K562 (cell line): ENCODE measurements at regions not wholly inside any gene's neighbourhood (a gene's known extent, or its start where the extent isn't known, plus 50 kb on each side); places are given as distances from the start of the nearest gene placed in this dataset.

Source experiments
- ATAC-seq: fragments of 200-7000 bp; cut with Tn5 transposase; 3 replicates; pipeline ENCODE4 v1.9.1; 2020; ENCODE audit warnings: moderate library complexity
- BruUV-seq: library from RNA; stranded (reverse); fragments of 400-500 nt; replicated peaks from 2 replicates; lab custom pipeline; 2021; lab: Mats Ljungman, UMichigan
- CTCF ChIA-PET: fragments of 300-600 bp; formaldehyde crosslinking; extraction: SDS; loops from one replicate; lab custom pipeline; 2021; ENCODE audit warnings: low intra/inter-chr PET ratio; lab: Yijun Ruan, JAX
- POLR2A ChIA-PET: fragments of 300-600, 350-650 bp; sonication (Branson Sonifier 250); formaldehyde crosslinking; extraction: SDS; loops from one replicate; lab custom pipeline; 2021; ENCODE audit warnings: antibody characterized with exemption, inconsistent platforms; lab: Yijun Ruan, JAX
- DNase-seq, 4 experiments: peaks; one replicate each; pipeline versions ENCODE4 v3.0.0 to v3.0.0-alpha.2; 2011 to 2018; ENCODE audit warnings: low spot score in 3 of 4, mixed read lengths in 3 of 4; ENCODE audit errors: extremely low read depth in 1 of 4
- FAIRE-seq: peaks from 2 replicates; lab custom pipeline; 2011; peaks lifted over from hg19 to GRCh38; lab: Jason Lieb, UNC
- H2AFZ ChIP-seq: 2 replicates; pipeline ENCODE4 v1.6.0; 2011; ENCODE audit warnings: low read depth, low read length, control low read depth, inconsistent platforms
- H3K27ac ChIP-seq: fragments of 200-600 bp; 3 replicates; pipeline ENCODE4 v1.8.0; 2011; ENCODE audit warnings: low read depth, mild to moderate bottlenecking, control low read depth, inconsistent platforms, low read length, moderate library complexity, mixed read lengths; ENCODE audit errors: extremely low read depth
- H3K27me3 ChIP-seq, 2 experiments: fragments of 300-600 bp in 1 of 2; 2 replicates in 1 of 2; 3 replicates in 1 of 2; pipeline versions ENCODE4 v1.6.0 to v1.8.0; 2011; ENCODE audit warnings: inconsistent platforms in 2 of 2, low read length in 2 of 2, mild to moderate bottlenecking in 1 of 2, mixed read lengths in 1 of 2, moderate library complexity in 1 of 2; ENCODE audit not compliant: control insufficient read depth in 2 of 2, insufficient read depth in 2 of 2
- H3K36me3 ChIP-seq: fragments of 300-600 bp; 3 replicates; pipeline ENCODE4 v1.8.0; 2011; ENCODE audit warnings: mild to moderate bottlenecking, low read length, inconsistent platforms; ENCODE audit not compliant: control insufficient read depth, insufficient read depth
- H3K4me1 ChIP-seq, 2 experiments: fragments of 200-600 bp in 1 of 2; replicated peaks in 1 of 2; 2 replicates in 1 of 2; 3 replicates in 1 of 2; pipeline versions ENCODE4 v1.5.1 to v1.8.0; 2011; ENCODE audit warnings: inconsistent platforms in 2 of 2, low read length in 2 of 2, mild to moderate bottlenecking in 1 of 2, mixed read lengths in 1 of 2, moderate library complexity in 1 of 2; ENCODE audit not compliant: control insufficient read depth in 2 of 2, insufficient read depth in 2 of 2
- H3K4me2 ChIP-seq: 2 replicates; pipeline ENCODE4 v1.6.1; 2011; ENCODE audit warnings: low read length, control low read depth, inconsistent platforms, mixed read lengths; ENCODE audit not compliant: insufficient read depth
- H3K4me3 ChIP-seq: fragments of 200-600 bp; sonication (generic), shearing (Covaris generic); 2 replicates; pipeline ENCODE4 v1.5.1; 2016; ENCODE audit warnings: control low read depth, inconsistent platforms
- H3K79me2 ChIP-seq: fragments of 200-600 bp; 3 replicates; pipeline ENCODE4 v1.8.0; 2011; ENCODE audit warnings: low read length, inconsistent platforms; ENCODE audit not compliant: control insufficient read depth, insufficient read depth
- H3K9ac ChIP-seq, 2 experiments: 2 replicates each; pipeline versions ENCODE4 v1.6.0 to v1.6.1; 2011; ENCODE audit warnings: low read depth in 2 of 2, low read length in 2 of 2, control low read depth in 1 of 2, inconsistent platforms in 1 of 2, mild to moderate bottlenecking in 1 of 2, mixed read lengths in 1 of 2; ENCODE audit not compliant: insufficient read depth in 1 of 2
- H3K9me1 ChIP-seq: one replicate; pipeline ENCODE4 v1.6.0; 2011; ENCODE audit warnings: inconsistent platforms, mild to moderate bottlenecking, low read length, moderate library complexity; ENCODE audit not compliant: control insufficient read depth, insufficient read depth
- H3K9me3 ChIP-seq: replicated peaks from 2 replicates; pipeline ENCODE4 v1.5.1; 2011; ENCODE audit warnings: low read depth, low read length, inconsistent platforms; ENCODE audit not compliant: control insufficient read depth, insufficient read depth
- H4K20me1 ChIP-seq: replicated peaks from 2 replicates; pipeline ENCODE4 v1.6.1; 2011; ENCODE audit warnings: low read length, inconsistent platforms, mixed read lengths; ENCODE audit not compliant: control insufficient read depth, insufficient read depth
- BRD9 ChIP-seq: fragments of 450-650 bp; IDR thresholded peaks from 2 replicates; pipeline ENCODE4 v1.6.1; 2018; ENCODE audit warnings: low read depth; ENCODE audit not compliant: partially characterized antibody
- C11orf30 ChIP-seq: fragments of 450-650 bp; IDR thresholded peaks from 2 replicates; pipeline ENCODE4 v1.6.1; 2016; ENCODE audit warnings: low read depth, mild to moderate bottlenecking
- CAMTA2 ChIP-seq: fragments of 250-450 bp; sonication (Bioruptor Pico); conservative IDR thresholded peaks from 2 replicates; pipeline ENCODE4 v1.5.1; 2022
- CBFA2T3 ChIP-seq: fragments of 450-650 bp; IDR thresholded peaks from 2 replicates; pipeline ENCODE4 v1.6.1; 2017
- CHCHD3 ChIP-seq: fragments of 250-450 bp; sonication (Bioruptor Pico); IDR thresholded peaks from 2 replicates; pipeline ENCODE4 v2.1.2; 2022; ENCODE audit warnings: mild to moderate bottlenecking
- CSDE1 ChIP-seq, 2 experiments: fragments of 450-650 bp; IDR thresholded peaks; 2 replicates each; pipeline ENCODE4 v1.6.1; 2016; ENCODE audit warnings: mild to moderate bottlenecking in 1 of 2
- HMG20A ChIP-seq: fragments of 450-650 bp; formaldehyde crosslinking; conservative IDR thresholded peaks from 2 replicates; pipeline ENCODE4 v1.4.0; 2020; ENCODE audit warnings: mild to moderate bottlenecking, mixed read lengths
- IRF2 ChIP-seq: sonication (generic); formaldehyde crosslinking; IDR thresholded peaks from 2 replicates; pipeline ENCODE4 v1.8.1; 2022; ENCODE audit warnings: mild to moderate bottlenecking, missing genetic modification reagents
- NCOR1 ChIP-seq: fragments of 450-650 bp; IDR thresholded peaks from 2 replicates; pipeline ENCODE4 v1.6.1; 2016; ENCODE audit warnings: mild to moderate bottlenecking, moderate library complexity
- PHF20 ChIP-seq: fragments of 450-650 bp; IDR thresholded peaks from 2 replicates; pipeline ENCODE4 v1.6.1; 2018; ENCODE audit not compliant: partially characterized antibody
- RBM34 ChIP-seq: fragments of 200-400 bp; formaldehyde crosslinking; IDR thresholded peaks from 2 replicates; pipeline ENCODE4 v1.6.1; 2018; ENCODE audit warnings: low read length, borderline replicate concordance; ENCODE audit not compliant: insufficient read depth
- STAT5B ChIP-seq: fragments of 250-450 bp; sonication (Bioruptor Pico); IDR thresholded peaks from 2 replicates; pipeline ENCODE4 v1.8.0; 2021; ENCODE audit warnings: mild to moderate bottlenecking, inconsistent platforms
- TAF1 ChIP-seq: IDR thresholded peaks from 2 replicates; pipeline ENCODE4 v1.6.1; 2011; ENCODE audit warnings: mild to moderate bottlenecking, low read length, moderate library complexity; ENCODE audit not compliant: insufficient read depth, control insufficient read depth, severe bottlenecking; ENCODE audit errors: extremely low read depth
- ZNF143 ChIP-seq: sonication (generic); formaldehyde crosslinking; IDR thresholded peaks from 2 replicates; pipeline ENCODE4 v1.9.0; 2022; ENCODE audit warnings: mild to moderate bottlenecking, missing genetic modification reagents
- ZNF766 ChIP-seq: fragments of 200-800 bp; sonication (Bioruptor generic); conservative IDR thresholded peaks from 2 replicates; pipeline ENCODE4 v1.6.1; 2016; ENCODE audit warnings: missing genetic modification characterization, missing compliant biosample characterization
- WGBS: fragments of 100-300 bp; shearing (Covaris generic); methylation state at CpG from one replicate; pipeline ENCODE4 v1.1.6; 2016; ENCODE audit warnings: low coverage, mixed read lengths; ENCODE audit not compliant: insufficient coverage; ENCODE audit errors: missing lambda C conversion rate; 5-methylcytosine and 5-hydroxymethylcytosine counted together
- in situ Hi-C: fragments of 300-500 bp; cut with MboI; formaldehyde crosslinking; loops from 4 replicates; pipeline ENCODE4 v1.15.0; 2018; ENCODE audit warnings: inconsistent platforms, mixed read lengths
- intact Hi-C: fragments of 100-400 bp; cut with micrococcal nuclease; formaldehyde crosslinking; loops from 2 replicates; pipeline ENCODE4 v1.14.2; 2022

DNA sequence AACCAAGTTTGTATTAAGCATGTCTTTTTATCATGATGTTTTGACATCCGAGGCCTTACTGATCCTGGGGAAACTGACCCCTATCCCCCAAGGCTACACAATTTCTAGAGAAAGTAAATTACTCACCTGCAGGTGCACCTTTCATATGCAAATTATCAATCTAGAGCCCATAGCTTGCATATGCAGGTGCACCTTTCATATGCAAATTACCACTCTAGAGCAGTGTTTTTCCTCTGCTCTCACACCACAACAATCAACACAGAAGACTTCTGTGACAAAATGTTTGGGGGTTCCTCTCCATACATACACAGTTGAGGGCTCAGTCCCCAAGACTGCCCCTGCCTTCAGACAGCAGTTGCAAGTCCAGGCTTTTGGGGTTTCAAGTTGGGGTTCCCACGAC is 203.7 kb upstream of the RORB start:
- Histone ChIP-seq H3K79me2 (no peaks in the 10 kb centered on the region), H2AFZ (no peak overlapping the region), H3K27me3 (no peaks in the 10 kb centered on the region), H3K36me3 (no peaks in the 10 kb centered on the region), H3K4me1 (no peaks in the 10 kb centered on the region), H3K4me2 (no peak overlapping the region), H3K4me3 (no peak overlapping the region), H3K9me3 (no peaks in the 10 kb centered on the region), H3K9ac (no peak overlapping the region), H4K20me1 (no peaks in the 10 kb centered on the region), H3K27ac (no peak overlapping the region), H3K9me1 (no peaks in the 10 kb centered on the region)
- BruUV-seq: no TSS peak
- ChIA-PET CTCF (no interaction called here), POLR2A (no interaction called here)
- no peak for TF ChIP-seq TAF1
- TF ChIP-seq ZNF143: no peak
- TF ChIP-seq ZNF766 (CRISPR knock-in tag): no peak
- no peak for TF ChIP-seq HMG20A (CRISPR knock-in tag)
- TF ChIP-seq STAT5B (CRISPR knock-in tag): no peak
- TF ChIP-seq RBM34: no peak
- TF ChIP-seq C11orf30: no peak
- TF ChIP-seq CSDE1 (IDR thresholded peaks at IDR 0.05): no peak
- no peak for TF ChIP-seq CAMTA2 (CRISPR knock-in tag)
- TF ChIP-seq CBFA2T3: no peak
- TF ChIP-seq IRF2: no peak
- TF ChIP-seq CHCHD3 (CRISPR knock-in tag): no peak
- TF ChIP-seq PHF20: no peak
- TF ChIP-seq BRD9: no peak
- TF ChIP-seq NCOR1: no peak
- in situ Hi-C loops (no loop called here), intact Hi-C loops (no loop called here)
- WGBS: 0% methylated on average over 1 of the region's 2 CpGs
- FAIRE-seq (no peak), DNase-seq (no peak), ATAC-seq (no peak)
